GM21529 (cell line): ENCODE measurements at regions not wholly inside any gene's neighbourhood (a gene's known extent, or its start where the extent isn't known, plus 50 kb on each side); places are given as distances from the start of the nearest gene placed in this dataset.

Experiments used
- ATAC-seq: cut with Tn5 transposase; IDR thresholded peaks from one replicate; pipeline ENCODE4 v1.9.1; 2021; ENCODE audit not compliant: unreplicated experiment

GRCh38 chr2:16005816-16006536 lies 65.6 kb downstream of the MYCN start:
- no peak for ATAC-seq

DNA sequence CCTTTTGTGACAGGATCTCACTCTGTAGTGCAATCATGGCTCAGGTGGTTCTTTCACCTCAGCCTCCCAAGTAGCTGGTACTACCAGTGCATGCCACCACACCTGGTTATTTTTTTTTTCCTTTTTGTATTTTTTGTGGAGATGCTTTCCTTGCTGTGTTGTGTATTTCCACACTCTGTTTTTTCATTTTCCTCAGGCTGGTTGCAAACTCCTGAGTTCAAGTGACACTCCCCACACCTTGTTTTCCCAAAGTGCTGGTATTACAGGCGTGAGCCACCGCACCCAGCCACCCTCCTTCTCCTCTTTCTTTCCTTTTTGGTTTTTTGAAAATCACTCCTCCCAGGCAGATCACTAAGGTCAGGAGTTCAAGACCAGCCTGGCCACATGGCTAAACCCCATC lies 65.0 kb downstream of the MYCN start:
- ATAC-seq, result no peak

- ATAC-seq, result no peak
Measured at GRCh38 chr2:16003809-16004208, 63.5 kb downstream of the MYCN start.

DNA sequence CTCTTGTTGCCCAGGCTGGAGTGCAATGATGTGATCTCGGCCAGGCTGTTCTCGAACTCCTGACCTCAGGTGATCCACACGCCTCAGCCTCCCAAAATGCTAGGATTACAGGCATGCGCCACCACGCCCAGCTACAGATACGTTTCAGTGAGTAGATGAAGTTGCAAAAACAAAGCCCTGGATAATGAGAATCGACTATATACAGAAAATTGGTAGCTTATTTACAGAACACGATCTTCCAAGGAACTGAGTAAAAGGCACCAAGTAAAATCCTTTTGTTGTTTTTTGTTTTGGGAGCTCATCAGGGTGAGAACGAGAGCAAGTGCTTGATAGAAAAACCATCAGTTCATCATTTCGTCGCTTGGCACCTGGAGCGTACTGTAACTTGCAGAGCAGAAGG lies 62.8 kb downstream of the MYCN start:
- no peak for ATAC-seq

DNA sequence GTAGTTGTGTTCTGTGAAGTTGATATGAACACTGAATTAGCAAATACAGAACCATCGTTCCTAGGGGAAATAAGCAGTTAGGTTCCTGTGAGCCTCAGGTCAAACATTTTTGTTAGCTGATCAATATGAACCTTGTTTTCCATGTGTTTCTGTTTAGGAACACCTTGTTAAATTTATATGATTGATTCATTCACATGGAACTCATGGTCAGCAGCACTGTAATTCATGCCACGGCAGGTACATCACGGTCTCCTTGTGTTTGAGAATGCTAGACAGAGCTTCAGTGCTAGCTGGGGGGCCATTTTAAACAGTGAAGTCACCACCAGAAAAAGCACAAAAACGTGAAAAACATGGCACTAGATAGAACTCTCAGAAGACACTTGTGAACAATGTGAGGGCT lies 62.2 kb downstream of the MYCN start:
- ATAC-seq, result no peak

GRCh38 chr2:16002144-16002543 lies 61.8 kb downstream of the MYCN start:
- no peak for ATAC-seq

DNA sequence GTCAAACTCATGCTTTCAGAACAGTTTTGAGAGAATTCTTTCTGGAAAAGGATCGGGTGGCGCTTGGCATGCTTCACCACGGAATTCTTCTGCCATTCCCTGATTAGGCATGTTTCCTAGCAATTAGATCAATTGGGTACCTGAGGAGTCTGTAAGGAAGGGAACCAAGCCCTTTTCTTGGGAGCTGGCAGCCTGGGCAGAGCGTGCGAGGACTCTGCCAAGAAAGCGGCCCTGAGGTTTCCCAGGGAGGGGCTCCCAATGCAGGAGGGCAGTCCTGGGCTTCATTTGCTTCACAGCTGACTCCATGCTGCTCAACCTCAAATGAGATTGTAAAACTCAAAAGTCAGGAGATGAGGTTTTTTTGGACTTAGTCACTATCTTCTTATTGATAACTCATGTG lies 60.3 kb downstream of the MYCN start:
- no peak for ATAC-seq

DNA sequence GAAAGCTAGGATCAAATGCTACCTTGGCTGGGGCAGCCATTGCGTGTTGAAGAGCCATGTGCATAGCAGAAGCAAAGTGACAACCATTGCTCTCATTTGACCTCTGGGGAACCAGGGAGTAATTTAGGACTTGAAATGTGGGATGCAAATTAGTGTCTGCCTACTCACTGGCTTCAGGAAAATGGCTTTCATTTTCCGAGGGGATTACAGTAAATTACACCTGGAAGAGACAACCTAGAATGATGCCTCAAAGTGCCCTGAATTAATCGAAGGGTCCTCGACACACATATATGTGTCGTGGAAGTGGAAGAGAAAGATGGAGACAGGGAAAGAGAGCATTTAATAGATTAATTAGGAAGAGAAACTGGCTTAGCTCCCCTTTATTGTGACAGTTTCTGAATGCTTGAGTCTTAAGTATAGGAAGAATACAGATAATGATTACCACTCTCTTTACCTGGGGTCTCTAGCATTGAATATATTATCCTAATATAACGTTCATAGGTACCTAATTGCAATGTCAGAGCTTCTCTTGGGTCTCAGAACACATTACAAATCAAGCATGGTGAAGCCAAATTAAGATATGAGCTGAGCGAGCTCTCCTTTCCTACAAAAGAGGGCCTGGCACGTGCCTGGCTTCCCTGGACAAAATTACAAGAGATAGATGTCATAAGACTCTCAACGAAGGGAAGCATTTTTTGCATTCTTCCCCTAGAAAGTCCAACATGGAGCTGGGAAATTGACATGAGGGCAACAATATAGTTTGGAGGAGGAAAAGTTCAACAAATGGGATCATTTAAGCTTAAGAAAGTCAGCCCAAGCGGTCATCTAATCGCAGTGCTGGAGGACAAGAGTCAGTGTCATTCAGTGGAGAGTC lies 59.5 kb downstream of the MYCN start:
- ATAC-seq, result no peak

DNA sequence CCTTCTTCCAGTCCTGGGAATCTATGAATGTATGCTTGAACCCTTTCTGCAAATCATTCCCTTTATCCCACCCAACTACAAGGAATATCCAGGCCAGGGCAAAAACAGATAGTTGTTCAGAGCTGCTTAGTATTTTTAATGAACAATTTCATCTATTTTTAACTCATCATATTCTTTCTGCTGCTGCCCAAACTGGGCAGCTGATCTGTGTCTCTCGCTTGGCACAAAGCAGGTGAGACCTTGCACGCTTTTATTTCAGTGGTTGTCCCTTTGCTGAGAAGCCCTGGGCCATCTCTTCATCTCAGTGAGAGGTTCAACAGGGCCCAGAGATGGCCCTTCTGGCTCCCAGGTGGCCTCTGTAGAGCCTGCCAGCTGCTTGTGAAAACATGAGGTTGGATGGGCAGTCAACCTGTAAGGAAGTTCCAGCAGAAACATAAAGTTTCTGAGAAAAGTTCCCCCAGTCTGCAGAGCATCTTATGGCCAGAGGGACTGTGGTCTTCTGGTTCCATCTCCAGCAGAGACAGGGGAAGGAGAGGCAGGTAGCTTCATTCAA lies 57.5 kb downstream of the MYCN start:
- ATAC-seq, result no peak

- ATAC-seq, result no peak
Measured at GRCh38 chr2:15996536-15997423, 56.4 kb downstream of the MYCN start.
